HEK293T (cell line): ENCODE measurements at regions not wholly inside any gene's neighbourhood (a gene's known extent, or its start where the extent isn't known, plus 50 kb on each side); places are given as distances from the start of the nearest gene placed in this dataset.

ENCODE experiments used
- BHLHE40 ChIP-seq: fragments of 450-650 bp; IDR thresholded peaks from 2 replicates; pipeline ENCODE4 v1.6.1; 2016; ENCODE audit warnings: mild to moderate bottlenecking, moderate library complexity, borderline replicate concordance
- FOXK2 ChIP-seq: fragments of 450-650 bp; IDR thresholded peaks from 2 replicates; pipeline ENCODE4 v1.6.1; 2016; ENCODE audit warnings: mild to moderate bottlenecking
- NFRKB ChIP-seq: fragments of 450-650 bp; IDR thresholded peaks from 2 replicates; pipeline ENCODE4 v1.6.1; 2016; ENCODE audit warnings: mild to moderate bottlenecking, moderate library complexity
- SP1 ChIP-seq: fragments of 450-650 bp; IDR thresholded peaks from 2 replicates; pipeline ENCODE4 v1.6.1; 2017
- SUZ12 ChIP-seq: fragments of 450-650 bp; IDR thresholded peaks from 2 replicates; pipeline ENCODE4 v1.6.1; 2016; ENCODE audit warnings: mild to moderate bottlenecking
- TARDBP ChIP-seq: fragments of 450-650 bp; IDR thresholded peaks from 2 replicates; pipeline ENCODE4 v1.6.1; 2016
- TF ChIP-seq, protein P1 (sequence below): fragments of 450-650 bp; IDR thresholded peaks from 2 replicates; pipeline ENCODE4 v1.6.1; 2016

DNA sequence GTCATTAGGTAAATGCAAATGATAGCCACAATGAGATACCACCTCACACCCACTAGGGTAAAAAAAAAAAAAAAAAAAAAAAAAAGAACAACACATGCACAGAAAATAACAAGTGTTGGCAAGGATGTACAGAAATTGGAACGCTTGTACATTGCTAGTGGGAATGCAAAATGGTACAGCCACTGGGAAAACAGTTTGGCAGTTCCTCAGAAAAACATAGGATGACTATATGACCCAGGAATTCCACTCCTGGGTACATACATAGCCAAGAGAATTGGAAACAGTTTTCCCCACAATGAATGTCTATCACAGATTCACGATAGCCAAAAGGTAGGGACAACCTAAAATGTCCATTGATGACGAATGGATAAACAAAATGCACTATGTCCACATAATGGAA, 161.3 kb upstream of the MAMLD1 start:
- TF ChIP-seq FOXK2: no peak
- no peak for TF ChIP-seq TARDBP
- no peak for TF ChIP-seq SUZ12
- no peak for TF ChIP-seq BHLHE40
- no peak for TF ChIP-seq NFRKB
- TF ChIP-seq, protein P1, sequence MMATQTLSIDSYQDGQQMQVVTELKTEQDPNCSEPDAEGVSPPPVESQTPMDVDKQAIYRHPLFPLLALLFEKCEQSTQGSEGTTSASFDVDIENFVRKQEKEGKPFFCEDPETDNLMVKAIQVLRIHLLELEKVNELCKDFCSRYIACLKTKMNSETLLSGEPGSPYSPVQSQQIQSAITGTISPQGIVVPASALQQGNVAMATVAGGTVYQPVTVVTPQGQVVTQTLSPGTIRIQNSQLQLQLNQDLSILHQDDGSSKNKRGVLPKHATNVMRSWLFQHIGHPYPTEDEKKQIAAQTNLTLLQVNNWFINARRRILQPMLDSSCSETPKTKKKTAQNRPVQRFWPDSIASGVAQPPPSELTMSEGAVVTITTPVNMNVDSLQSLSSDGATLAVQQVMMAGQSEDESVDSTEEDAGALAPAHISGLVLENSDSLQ: no peak
- TF ChIP-seq SP1: no peak
